Ovary (tissue), 3 donors: ENCODE measurements at regions not wholly inside any gene's neighbourhood (a gene's known extent, or its start where the extent isn't known, plus 50 kb on each side); places are given as distances from the start of the nearest gene placed in this dataset.
"Not testable (repeated sequence)": the region's sequence is repeated elsewhere in the genome, so short reads cannot be mapped to it uniquely, and the experiment has no call there.

Experiments
- POLR2A ChIP-seq: fragments of 450-650 bp; IDR thresholded peaks from one replicate; pipeline ENCODE4 v1.6.1; 2017; ENCODE audit warnings: antibody characterized with exemption, mild to moderate bottlenecking, moderate library complexity
- TF ChIP-seq, protein P1 (sequence below), 3 donors: fragments of 450-650 bp in 2 of 3; fragments of 200-600 bp in 1 of 3; IDR thresholded peaks; one replicate each; pipeline versions ENCODE4 v1.5.1 to v1.8.0; 2016 to 2022; ENCODE audit warnings: antibody characterized with exemption in 3 of 3, mild to moderate bottlenecking in 1 of 3
- donor health status: DM: no; HTN: no; CAD: no.

DNA sequence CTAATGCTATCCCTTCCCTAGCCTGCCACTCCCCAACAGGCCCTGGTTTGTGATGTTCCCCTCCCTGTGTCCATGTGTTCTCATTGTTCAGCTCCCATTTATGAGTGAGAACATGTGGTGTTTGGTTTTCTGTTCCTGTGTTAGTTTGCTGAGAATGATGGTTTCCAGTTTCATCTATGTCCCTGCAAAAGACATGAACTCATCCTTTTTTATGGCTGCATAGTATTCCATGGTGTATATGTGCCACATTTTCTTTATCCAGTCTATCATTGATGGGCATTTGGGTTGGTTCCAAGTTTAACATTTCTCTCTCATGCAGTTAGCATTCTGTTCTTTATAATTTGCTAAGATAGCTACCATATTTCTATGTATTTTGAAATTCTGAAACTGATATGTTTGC lies 287.0 kb downstream of the KIF20B start:
- TF ChIP-seq, protein P1, sequence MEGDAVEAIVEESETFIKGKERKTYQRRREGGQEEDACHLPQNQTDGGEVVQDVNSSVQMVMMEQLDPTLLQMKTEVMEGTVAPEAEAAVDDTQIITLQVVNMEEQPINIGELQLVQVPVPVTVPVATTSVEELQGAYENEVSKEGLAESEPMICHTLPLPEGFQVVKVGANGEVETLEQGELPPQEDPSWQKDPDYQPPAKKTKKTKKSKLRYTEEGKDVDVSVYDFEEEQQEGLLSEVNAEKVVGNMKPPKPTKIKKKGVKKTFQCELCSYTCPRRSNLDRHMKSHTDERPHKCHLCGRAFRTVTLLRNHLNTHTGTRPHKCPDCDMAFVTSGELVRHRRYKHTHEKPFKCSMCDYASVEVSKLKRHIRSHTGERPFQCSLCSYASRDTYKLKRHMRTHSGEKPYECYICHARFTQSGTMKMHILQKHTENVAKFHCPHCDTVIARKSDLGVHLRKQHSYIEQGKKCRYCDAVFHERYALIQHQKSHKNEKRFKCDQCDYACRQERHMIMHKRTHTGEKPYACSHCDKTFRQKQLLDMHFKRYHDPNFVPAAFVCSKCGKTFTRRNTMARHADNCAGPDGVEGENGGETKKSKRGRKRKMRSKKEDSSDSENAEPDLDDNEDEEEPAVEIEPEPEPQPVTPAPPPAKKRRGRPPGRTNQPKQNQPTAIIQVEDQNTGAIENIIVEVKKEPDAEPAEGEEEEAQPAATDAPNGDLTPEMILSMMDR (IDR thresholded peaks at IDR 0.05), result not testable (repeated sequence)
- not testable (repeated sequence) for TF ChIP-seq POLR2A
